Transverse colon (tissue), 4 donors: ENCODE measurements at regions not wholly inside any gene's neighbourhood (a gene's known extent, or its start where the extent isn't known, plus 50 kb on each side); places are given as distances from the start of the nearest gene placed in this dataset.
"Not testable (repeated sequence)": the region's sequence is repeated elsewhere in the genome, so short reads cannot be mapped to it uniquely, and the experiment has no call there.

Experiments used
- DNase-seq: peaks from one replicate; pipeline ENCODE4 v3.0.0-alpha.2; 2019
- H3K27ac ChIP-seq, 4 donors: fragments of 200-600 bp; sonication (generic); 2 replicates each; pipeline ENCODE4 v1.5.1; 2016 to 2018; ENCODE audit warnings: inconsistent platforms in 4 of 4
- H3K27me3 ChIP-seq: fragments of 200-600 bp; sonication (generic); 2 replicates; pipeline ENCODE4 v1.5.1; 2017; ENCODE audit warnings: inconsistent platforms
- H3K36me3 ChIP-seq, 4 donors: fragments of 200-600 bp; sonication (generic); 2 replicates each; pipeline ENCODE4 v1.5.1; 2017 to 2019; ENCODE audit warnings: inconsistent platforms in 4 of 4
- H3K4me1 ChIP-seq, 4 donors: fragments of 200-600 bp; sonication (generic); 2 replicates each; pipeline ENCODE4 v1.5.1; 2017 to 2020; ENCODE audit warnings: inconsistent platforms in 4 of 4
- H3K4me3 ChIP-seq, 4 donors: fragments of 200-600 bp; sonication (generic); 1 replicate in 1 of 4; 2 replicates in 3 of 4; pipeline versions ENCODE4 v1.5.1 to v1.6.1; 2017 to 2019; ENCODE audit warnings: inconsistent platforms in 4 of 4
- H3K9me3 ChIP-seq, 2 donors: fragments of 200-600 bp; sonication (generic); 2 replicates each; pipeline ENCODE4 v1.5.1; 2017 to 2019; ENCODE audit warnings: inconsistent platforms in 2 of 2
- CTCF ChIP-seq, 5 experiments: fragments of 200-600 bp in 3 of 5; fragments of 450-650 bp in 2 of 5; sonication (generic) in 3 of 5; IDR thresholded peaks; 1 replicate in 2 of 5; 2 replicates in 3 of 5; pipeline ENCODE4 v1.5.1; 2016 to 2017; ENCODE audit warnings: antibody characterized with exemption in 5 of 5, inconsistent platforms in 3 of 5, mild to moderate bottlenecking in 2 of 5, moderate library complexity in 1 of 5
- EP300 ChIP-seq: sonication (generic); formaldehyde crosslinking; IDR thresholded peaks from one replicate; pipeline ENCODE4 v1.6.1; 2017; ENCODE audit warnings: antibody characterized with exemption, low read depth
- POLR2A ChIP-seq: fragments of 450-650 bp; IDR thresholded peaks from one replicate; pipeline ENCODE4 v1.6.1; 2016; ENCODE audit warnings: antibody characterized with exemption, mild to moderate bottlenecking, moderate library complexity
- POLR2AphosphoS5 ChIP-seq, 3 donors: sonication (generic); formaldehyde crosslinking; IDR thresholded peaks; one replicate each; pipeline ENCODE4 v1.6.1; 2016; ENCODE audit warnings: antibody characterized with exemption in 3 of 3
- WGBS, 2 donors: methylation state at CpG; one replicate each; pipeline ENCODE4 v1.1.5; 2018; ENCODE audit warnings: low coverage in 1 of 2; 5-methylcytosine and 5-hydroxymethylcytosine counted together
- in situ Hi-C, 4 donors: fragments of 200-750 bp; cut with MboI; loops; one replicate each; pipeline versions ENCODE4 v1.15.0 to v1.15.1; 2017; ENCODE audit warnings: low sequenced_read_pairs in 3 of 4, low pct_ligation_motif_present in 1 of 4, low pct_unique_long_range_greater_than_20kb in 1 of 4
- intact Hi-C: fragments of 100-400 bp; cut with DNase I; formaldehyde crosslinking; loops from one replicate; pipeline ENCODE4 v1.15.1; 2023; ENCODE audit warnings: low total_unique reads

- no peak overlapping the region for H3K27ac ChIP-seq
- H3K27me3 ChIP-seq = no peaks in the 10 kb centered on the region
- TF ChIP-seq POLR2AphosphoS5 (IDR thresholded peaks at IDR 0.05) = no peak
- no peaks in the 10 kb centered on the region for H3K4me1 ChIP-seq
- intact Hi-C loops = no loop called here
- 42% methylated on average over 4 to 6 of the region's 6 CpGs for WGBS, 2 donors
- H3K4me3 ChIP-seq = no peak overlapping the region
- in situ Hi-C loops = loop anchor here in 1 of 4 donors (25.0 kb wide), 1 partner anchor 92 kb away; no protein-coding TSS in a partner anchor
- peak; percentile 13 for DNase-seq
- H3K9me3 ChIP-seq = no peaks in the 10 kb centered on the region
- H3K36me3 ChIP-seq = no peaks in the 10 kb centered on the region
These were observed 262.2 kb upstream of the INTU start for GRCh38 chr4:127370604-127371003.

- H3K4me1 ChIP-seq = no peaks in the 10 kb centered on the region
- no peak for TF ChIP-seq POLR2A
- TF ChIP-seq EP300 = no peak
- TF ChIP-seq CTCF (IDR thresholded peaks at IDR 0.05) = no peak
- peak; percentile 36 to 83 (median 60) for TF ChIP-seq POLR2AphosphoS5 (IDR thresholded peaks at IDR 0.05)
- no peaks in the 10 kb centered on the region for H3K9me3 ChIP-seq
- no peaks in the 10 kb centered on the region for H3K27me3 ChIP-seq
- H3K27ac ChIP-seq = peak overlapping the region in 1 of 4 donors; percentile 20
- no peak for DNase-seq
- H3K36me3 ChIP-seq = no peaks in the 10 kb centered on the region
- intact Hi-C loops (no loop called here), in situ Hi-C loops (no loop called here)
- H3K4me3 ChIP-seq = no peak overlapping the region
- WGBS, 2 donors = 60 to 74% methylated on average over 3 to 7 of the region's 7 CpGs
These were observed 253.3 kb upstream of the INTU start for GRCh38 chr4:127379499-127379898.

DNA sequence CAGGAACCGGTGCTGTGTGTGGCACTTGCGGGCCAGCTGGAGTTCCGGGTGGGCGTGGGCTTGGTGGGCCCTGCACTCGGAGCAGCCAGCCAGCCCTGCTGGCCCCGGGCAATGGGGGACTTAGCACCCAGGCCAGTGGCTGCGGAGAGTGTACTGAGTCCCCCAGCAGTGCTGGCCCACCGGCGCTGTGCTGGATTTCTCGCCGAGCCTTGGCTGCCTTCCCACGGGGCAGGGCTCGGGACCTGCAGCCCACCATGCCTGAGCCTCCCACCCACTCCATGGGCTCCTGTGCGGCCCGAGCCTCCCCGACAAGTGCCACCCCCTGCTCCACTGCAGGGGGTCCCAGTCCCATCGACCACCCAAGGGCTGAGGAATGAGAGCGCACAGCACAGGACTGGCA, 252.8 kb upstream of the INTU start:
- H3K9me3 ChIP-seq = not testable (repeated sequence)
- WGBS, 2 donors = 85% methylated on average over 16 of the region's 18 CpGs; no CpG with 5 or more reads in 1 of the 2 donors

DNA sequence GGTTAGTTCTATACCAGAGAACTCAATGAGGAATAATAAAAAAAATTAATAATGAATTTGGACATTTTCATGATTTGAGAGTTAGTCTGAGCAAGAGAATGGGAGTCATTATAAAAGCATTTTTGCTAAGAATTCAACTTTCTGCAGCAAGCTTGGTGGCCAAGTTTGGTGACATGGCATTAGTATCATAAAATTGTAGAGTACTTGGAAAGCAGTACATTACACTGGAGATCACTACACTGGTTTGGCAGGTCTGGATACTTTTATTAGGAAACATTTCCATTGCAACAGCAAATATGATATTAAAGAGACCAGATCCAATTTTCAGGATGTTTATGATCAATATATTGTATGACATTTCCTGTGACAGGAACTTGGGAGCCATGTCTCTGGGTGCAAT, 249.1 kb upstream of the INTU start:
- in situ Hi-C loops (no loop called here), intact Hi-C loops (no loop called here)
- no peak for DNase-seq
- Histone ChIP-seq H3K4me1 (no peaks in the 10 kb centered on the region), H3K27me3 (no peaks in the 10 kb centered on the region), H3K36me3 (no peaks in the 10 kb centered on the region), H3K4me3 (no peak overlapping the region), H3K9me3 (no peaks in the 10 kb centered on the region), H3K27ac (no peak overlapping the region)
- TF ChIP-seq EP300 (no peak), CTCF (IDR thresholded peaks at IDR 0.05) (no peak), POLR2A (no peak), POLR2AphosphoS5 (IDR thresholded peaks at IDR 0.05) (no peak)

More for the DNA sequence above, 252.8 kb upstream of the INTU start:
- H3K4me3 ChIP-seq, in situ Hi-C loops, H3K27me3 ChIP-seq, H3K36me3 ChIP-seq, intact Hi-C loops, DNase-seq, H3K4me1 ChIP-seq: not testable (repeated sequence)
- peak overlapping the region in 1 of 4 donors; percentile 20 for H3K27ac ChIP-seq

- Histone ChIP-seq H3K27me3 (no peaks in the 10 kb centered on the region), H3K36me3 (no peaks in the 10 kb centered on the region), H3K27ac (no peak overlapping the region), H3K4me3 (no peak overlapping the region), H3K9me3 (no peaks in the 10 kb centered on the region), H3K4me1 (no peaks in the 10 kb centered on the region)
- in situ Hi-C loops (no loop called here), intact Hi-C loops (no loop called here)
- no peak for DNase-seq
- no peak for TF ChIP-seq POLR2A
- TF ChIP-seq EP300 = no peak
- TF ChIP-seq POLR2AphosphoS5 (IDR thresholded peaks at IDR 0.05) = no peak
- TF ChIP-seq CTCF (IDR thresholded peaks at IDR 0.05) = no peak
- 61 to 74% methylated on average over 2 of the region's 2 CpGs for WGBS, 2 donors
These were observed 238.2 kb upstream of the INTU start for GRCh38 chr4:127394516-127394915.
